ENCODE measurements at regions not wholly inside any gene's neighbourhood (a gene's known extent, or its start where the extent isn't known, plus 50 kb on each side); places are given as distances from the start of the nearest gene placed in this dataset.

DNA sequence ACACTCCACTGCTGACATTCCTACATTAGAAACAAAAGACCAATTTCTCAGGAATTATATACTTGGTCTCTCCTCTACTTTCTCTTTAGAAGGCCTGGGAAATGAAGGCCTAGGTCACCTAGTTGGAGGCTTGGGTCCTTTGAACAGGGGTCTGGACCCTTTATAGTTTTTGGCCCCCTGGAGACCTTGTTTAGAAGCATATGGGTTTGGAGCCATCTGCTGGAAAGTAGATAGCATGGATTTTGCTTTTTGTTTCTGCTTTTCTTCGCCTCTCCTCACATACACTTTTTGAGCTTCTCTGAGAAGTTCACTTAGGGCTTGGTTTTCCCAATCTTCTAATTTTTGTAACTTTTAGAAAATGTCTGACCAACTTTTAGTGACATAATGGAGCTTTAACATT lies 67.1 kb upstream of the CDK20 start:
- no peak overlapping the region for H3K27ac ChIP-seq (ENCODE audit: insufficient read depth in 1 of 2, low read depth in 1 of 2, low read length in 2 of 2, poor library complexity in 1 of 2, severe bottlenecking in 2 of 2)
- peak; percentile 13 to 44 (median 37) for DNase-seq
- no peak overlapping the region for H3K4me3 ChIP-seq (ENCODE audit: control insufficient read depth in 1 of 7, extremely low read depth in 1 of 7, insufficient read depth in 4 of 7, low read depth in 2 of 7, low read length in 6 of 7)
- ChIA-PET CTCF (interaction anchor here (0.6 to 1.8 kb wide), 5 partner anchors 27 to 229 kb away, joined by 3 to 9 read pairs (median 3); no protein-coding TSS in a partner anchor), POLR2A (no interaction called here)
- H3K36me3 ChIP-seq (ENCODE audit: control insufficient read depth in 4 of 4, insufficient read depth in 4 of 4, low read length in 3 of 4): no peaks in the 10 kb centered on the region
- WGBS (ENCODE audit: insufficient coverage): no CpG with 5 or more reads among the region's 1 CpG
- peaks cover 1 to 39% (median 29%) of the 10 kb centered on the region in 5 experiments for H3K9me3 ChIP-seq (ENCODE audit: control extremely low read depth in 1 of 5, control insufficient read depth in 4 of 5, insufficient read depth in 2 of 5, low read depth in 1 of 5, low read length in 4 of 5)
- no peaks in the 10 kb centered on the region for H3K27me3 ChIP-seq (replicated peaks in 2 of 5; ENCODE audit: control insufficient read depth in 4 of 5, insufficient read depth in 5 of 5, low read length in 4 of 5)
- H3K4me1 ChIP-seq (ENCODE audit: control extremely low read depth in 1 of 4, control insufficient read depth in 4 of 4, insufficient read depth in 4 of 4, low read length in 3 of 4): no peaks in the 10 kb centered on the region

DNA sequence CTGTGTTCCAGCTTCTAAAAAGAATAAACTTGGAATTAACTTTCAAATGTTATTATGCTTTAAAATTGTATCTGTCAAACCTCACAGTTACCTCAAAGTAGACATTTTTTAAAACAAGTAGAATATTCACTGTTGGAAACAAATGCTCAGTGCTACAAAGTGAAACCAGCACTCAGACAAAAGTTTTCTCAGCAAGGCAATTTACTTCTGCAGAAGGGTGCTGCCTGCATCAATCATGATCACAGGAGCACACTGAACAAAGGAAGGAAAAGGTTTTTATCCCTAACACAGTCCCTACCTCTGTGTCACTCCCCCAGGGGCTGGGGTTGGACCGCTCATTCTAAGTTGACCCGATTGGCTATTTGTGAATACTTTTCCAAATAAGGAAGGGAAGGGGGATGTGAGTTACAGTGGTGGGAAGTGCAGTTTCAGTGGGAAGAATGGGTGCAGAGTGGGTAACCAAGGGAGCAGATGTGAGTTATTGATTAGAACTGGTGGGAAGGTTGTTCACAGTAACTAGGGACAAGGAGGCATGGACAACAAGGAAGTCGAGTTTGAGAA lies 63.0 kb upstream of the CDK20 start:
- no peak for DNase-seq
- ChIA-PET POLR2A (no interaction called here), CTCF (no interaction called here)
- Histone ChIP-seq H3K9me3 (ENCODE audit: control extremely low read depth in 1 of 5, control insufficient read depth in 4 of 5, insufficient read depth in 2 of 5, low read depth in 1 of 5, low read length in 4 of 5) (peaks cover 0 to 19% (median 18%) of the 10 kb centered on the region in 5 experiments), H3K27ac (ENCODE audit: insufficient read depth in 1 of 2, low read depth in 1 of 2, low read length in 2 of 2, poor library complexity in 1 of 2, severe bottlenecking in 2 of 2) (no peak overlapping the region), H3K27me3 (replicated peaks in 2 of 5; ENCODE audit: control insufficient read depth in 4 of 5, insufficient read depth in 5 of 5, low read length in 4 of 5) (no peaks in the 10 kb centered on the region), H3K36me3 (ENCODE audit: control insufficient read depth in 4 of 4, insufficient read depth in 4 of 4, low read length in 3 of 4) (no peaks in the 10 kb centered on the region), H3K4me3 (ENCODE audit: control insufficient read depth in 1 of 7, extremely low read depth in 1 of 7, insufficient read depth in 4 of 7, low read depth in 2 of 7, low read length in 6 of 7) (no peak overlapping the region), H3K4me1 (ENCODE audit: control extremely low read depth in 1 of 4, control insufficient read depth in 4 of 4, insufficient read depth in 4 of 4, low read length in 3 of 4) (no peaks in the 10 kb centered on the region)
- WGBS (ENCODE audit: insufficient coverage): 100% methylated on average over 1 of the region's 3 CpGs

GRCh38 chr9:88034964-88035363 lies 60.6 kb upstream of the CDK20 start:
- no peak for DNase-seq
- Histone ChIP-seq H3K9me3 (ENCODE audit: control extremely low read depth in 1 of 5, control insufficient read depth in 4 of 5, insufficient read depth in 2 of 5, low read depth in 1 of 5, low read length in 4 of 5) (peaks cover 0 to 19% (median 18%) of the 10 kb centered on the region in 5 experiments), H3K27me3 (replicated peaks in 2 of 5; ENCODE audit: control insufficient read depth in 4 of 5, insufficient read depth in 5 of 5, low read length in 4 of 5) (no peaks in the 10 kb centered on the region), H3K36me3 (ENCODE audit: control insufficient read depth in 4 of 4, insufficient read depth in 4 of 4, low read length in 3 of 4) (no peaks in the 10 kb centered on the region), H3K27ac (ENCODE audit: insufficient read depth in 1 of 2, low read depth in 1 of 2, low read length in 2 of 2, poor library complexity in 1 of 2, severe bottlenecking in 2 of 2) (no peak overlapping the region), H3K4me3 (ENCODE audit: control insufficient read depth in 1 of 7, extremely low read depth in 1 of 7, insufficient read depth in 4 of 7, low read depth in 2 of 7, low read length in 6 of 7) (no peak overlapping the region), H3K4me1 (ENCODE audit: control extremely low read depth in 1 of 4, control insufficient read depth in 4 of 4, insufficient read depth in 4 of 4, low read length in 3 of 4) (no peaks in the 10 kb centered on the region)
- WGBS (ENCODE audit: insufficient coverage): 90% methylated on average over 4 of the region's 4 CpGs
- CTCF ChIA-PET: no interaction called here
- POLR2A ChIA-PET: no interaction called here

- H3K9me3 ChIP-seq (ENCODE audit: control extremely low read depth in 1 of 5, control insufficient read depth in 4 of 5, insufficient read depth in 2 of 5, low read depth in 1 of 5, low read length in 4 of 5): peaks cover 0 to 19% (median 15%) of the 10 kb centered on the region in 5 experiments
- 100% methylated on average over 3 of the region's 3 CpGs for WGBS (ENCODE audit: insufficient coverage)
- no peak overlapping the region for H3K4me3 ChIP-seq (ENCODE audit: control insufficient read depth in 1 of 7, extremely low read depth in 1 of 7, insufficient read depth in 4 of 7, low read depth in 2 of 7, low read length in 6 of 7)
- H3K27me3 ChIP-seq (replicated peaks in 2 of 5; ENCODE audit: control insufficient read depth in 4 of 5, insufficient read depth in 5 of 5, low read length in 4 of 5): no peaks in the 10 kb centered on the region
- H3K36me3 ChIP-seq (ENCODE audit: control insufficient read depth in 4 of 4, insufficient read depth in 4 of 4, low read length in 3 of 4): no peaks in the 10 kb centered on the region
- no peaks in the 10 kb centered on the region for H3K4me1 ChIP-seq (ENCODE audit: control extremely low read depth in 1 of 4, control insufficient read depth in 4 of 4, insufficient read depth in 4 of 4, low read length in 3 of 4)
- POLR2A ChIA-PET: no interaction called here
- CTCF ChIA-PET: interaction anchor here (1.1 kb wide), 1 partner anchor 9 kb away, joined by 3 read pairs; no protein-coding TSS in a partner anchor
- no peak overlapping the region for H3K27ac ChIP-seq (ENCODE audit: insufficient read depth in 1 of 2, low read depth in 1 of 2, low read length in 2 of 2, poor library complexity in 1 of 2, severe bottlenecking in 2 of 2)
- no peak for DNase-seq
Observed at GRCh38 chr9:88033359-88033702, 59.0 kb upstream of the CDK20 start.

DNA sequence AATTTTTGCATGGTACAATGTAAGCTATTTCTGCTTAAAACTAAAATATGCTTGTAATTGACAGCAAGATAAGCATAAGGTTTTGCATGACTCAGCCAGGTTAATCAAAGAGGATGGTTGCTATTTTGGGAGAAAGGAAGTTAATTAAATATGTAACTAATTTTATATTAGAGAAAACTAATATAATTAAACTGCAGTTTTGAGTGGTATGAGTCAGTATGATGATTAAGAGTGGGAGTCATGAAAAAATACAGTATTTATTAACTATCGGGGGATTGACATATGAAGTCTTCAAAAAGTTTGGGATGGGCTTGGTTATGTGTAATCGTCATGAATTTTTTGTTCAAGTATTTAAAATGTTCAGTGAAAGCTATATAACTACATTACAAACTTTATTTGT lies 54.0 kb upstream of the CDK20 start:
- H3K4me3 ChIP-seq (ENCODE audit: control insufficient read depth in 1 of 7, extremely low read depth in 1 of 7, insufficient read depth in 4 of 7, low read depth in 2 of 7, low read length in 6 of 7): no peak overlapping the region
- no peaks in the 10 kb centered on the region for H3K4me1 ChIP-seq (ENCODE audit: control extremely low read depth in 1 of 4, control insufficient read depth in 4 of 4, insufficient read depth in 4 of 4, low read length in 3 of 4)
- no peak for DNase-seq
- ChIA-PET POLR2A (no interaction called here), CTCF (no interaction called here)
- H3K36me3 ChIP-seq (ENCODE audit: control insufficient read depth in 4 of 4, insufficient read depth in 4 of 4, low read length in 3 of 4): no peaks in the 10 kb centered on the region
- no peaks in the 10 kb centered on the region for H3K27me3 ChIP-seq (replicated peaks in 2 of 5; ENCODE audit: control insufficient read depth in 4 of 5, insufficient read depth in 5 of 5, low read length in 4 of 5)
- no peaks in the 10 kb centered on the region for H3K9me3 ChIP-seq (ENCODE audit: control extremely low read depth in 1 of 5, control insufficient read depth in 4 of 5, insufficient read depth in 2 of 5, low read depth in 1 of 5, low read length in 4 of 5)
- no CpG with 5 or more reads among the region's 2 CpGs for WGBS (ENCODE audit: insufficient coverage)
- H3K27ac ChIP-seq (ENCODE audit: insufficient read depth in 1 of 2, low read depth in 1 of 2, low read length in 2 of 2, poor library complexity in 1 of 2, severe bottlenecking in 2 of 2): no peak overlapping the region

- no peak for DNase-seq
- no peaks in the 10 kb centered on the region for H3K9me3 ChIP-seq (ENCODE audit: control extremely low read depth in 1 of 5, control insufficient read depth in 4 of 5, insufficient read depth in 2 of 5, low read depth in 1 of 5, low read length in 4 of 5)
- no peak overlapping the region for H3K4me3 ChIP-seq (ENCODE audit: control insufficient read depth in 1 of 7, extremely low read depth in 1 of 7, insufficient read depth in 4 of 7, low read depth in 2 of 7, low read length in 6 of 7)
- H3K4me1 ChIP-seq (ENCODE audit: control extremely low read depth in 1 of 4, control insufficient read depth in 4 of 4, insufficient read depth in 4 of 4, low read length in 3 of 4): no peaks in the 10 kb centered on the region
- POLR2A ChIA-PET: no interaction called here
- no peaks in the 10 kb centered on the region for H3K36me3 ChIP-seq (ENCODE audit: control insufficient read depth in 4 of 4, insufficient read depth in 4 of 4, low read length in 3 of 4)
- H3K27me3 ChIP-seq (replicated peaks in 2 of 5; ENCODE audit: control insufficient read depth in 4 of 5, insufficient read depth in 5 of 5, low read length in 4 of 5): no peaks in the 10 kb centered on the region
- 80% methylated on average over 1 of the region's 1 CpG for whole genome bisulfite sequencing (ENCODE audit: insufficient coverage)
- CTCF ChIA-PET: interaction anchor here (0.7 kb wide), 1 partner anchor 8 kb away, joined by 4 read pairs; no protein-coding TSS in a partner anchor
- no peak overlapping the region for H3K27ac ChIP-seq (ENCODE audit: insufficient read depth in 1 of 2, low read depth in 1 of 2, low read length in 2 of 2, poor library complexity in 1 of 2, severe bottlenecking in 2 of 2)
Observed at GRCh38 chr9:88026118-88026479, 51.8 kb upstream of the CDK20 start.

DNA sequence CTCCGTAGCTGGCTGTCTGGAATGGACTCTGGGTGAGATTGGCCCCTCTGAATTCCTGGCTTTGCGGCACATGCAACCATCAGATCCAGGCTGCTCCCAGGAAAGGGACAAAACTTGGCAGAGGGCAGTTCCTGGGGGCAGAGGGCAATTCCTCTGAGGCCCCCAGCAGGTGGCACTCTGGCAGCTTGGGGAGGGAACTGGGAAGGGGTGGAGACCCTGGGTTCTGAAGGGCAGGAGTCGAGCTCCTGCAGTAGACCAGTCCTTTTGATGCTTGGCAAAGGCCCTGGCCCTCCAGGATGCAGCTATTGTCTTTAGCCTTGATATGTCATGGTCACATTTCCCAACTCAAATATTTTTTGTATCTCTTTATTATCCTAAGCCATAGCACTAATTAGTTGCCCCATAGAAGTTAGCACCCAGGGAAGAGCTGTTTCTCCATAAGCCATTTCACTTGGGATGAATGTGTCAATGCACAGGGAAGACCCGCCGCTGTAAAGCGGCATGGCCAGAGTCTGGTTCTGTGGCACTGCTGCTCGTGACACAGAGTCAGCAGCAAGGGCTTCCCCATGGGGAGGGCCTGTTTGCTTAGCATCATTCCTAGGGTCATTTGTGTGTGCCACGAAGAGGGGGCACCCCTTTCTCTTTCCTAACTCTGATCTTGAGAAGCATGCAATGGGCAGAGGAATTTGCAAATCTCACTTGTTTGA lies 51.2 kb upstream of the CDK20 start:
- Histone ChIP-seq H3K9me3 (ENCODE audit: control extremely low read depth in 1 of 5, control insufficient read depth in 4 of 5, insufficient read depth in 2 of 5, low read depth in 1 of 5, low read length in 4 of 5) (no peaks in the 10 kb centered on the region), H3K4me3 (ENCODE audit: control insufficient read depth in 1 of 7, extremely low read depth in 1 of 7, insufficient read depth in 4 of 7, low read depth in 2 of 7, low read length in 6 of 7) (no peak overlapping the region), H3K27me3 (replicated peaks in 2 of 5; ENCODE audit: control insufficient read depth in 4 of 5, insufficient read depth in 5 of 5, low read length in 4 of 5) (no peaks in the 10 kb centered on the region), H3K27ac (ENCODE audit: insufficient read depth in 1 of 2, low read depth in 1 of 2, low read length in 2 of 2, poor library complexity in 1 of 2, severe bottlenecking in 2 of 2) (no peak overlapping the region), H3K36me3 (ENCODE audit: control insufficient read depth in 4 of 4, insufficient read depth in 4 of 4, low read length in 3 of 4) (no peaks in the 10 kb centered on the region), H3K4me1 (ENCODE audit: control extremely low read depth in 1 of 4, control insufficient read depth in 4 of 4, insufficient read depth in 4 of 4, low read length in 3 of 4) (no peaks in the 10 kb centered on the region)
- WGBS (ENCODE audit: insufficient coverage): 91% methylated on average over 6 of the region's 8 CpGs
- no peak for DNase-seq
- CTCF ChIA-PET: no interaction called here
- POLR2A ChIA-PET: no interaction called here
